ENCODE measurements at regions not wholly inside any gene's neighbourhood (a gene's known extent, or its start where the extent isn't known, plus 50 kb on each side); places are given as distances from the start of the nearest gene placed in this dataset.

- Mint-ChIP-seq H3K4me3 (ENCODE audit: unreplicated experiment) (no peak overlapping the region), H3K27ac (ENCODE audit: unreplicated experiment) (no peak overlapping the region), H3K9me3 (ENCODE audit: unreplicated experiment) (no peaks in the 10 kb centered on the region)
These were observed 245.8 kb upstream of the MAP3K1 start for GRCh38 chr5:56569566-56569965.

GRCh38 chr5:56569076-56569475, 246.3 kb upstream of the MAP3K1 start:
- DNase-seq = no peak
- Mint-ChIP-seq H3K27ac (ENCODE audit: unreplicated experiment) (no peak overlapping the region), H3K4me1 (ENCODE audit: low read depth, unreplicated experiment) (peaks cover 6% of the 10 kb centered on the region), H3K27me3 (ENCODE audit: unreplicated experiment) (peaks cover 1% of the 10 kb centered on the region), H3K36me3 (ENCODE audit: unreplicated experiment) (peaks cover 5% of the 10 kb centered on the region), H3K9me3 (ENCODE audit: unreplicated experiment) (no peaks in the 10 kb centered on the region), H3K4me3 (ENCODE audit: unreplicated experiment) (no peak overlapping the region)
- TF ChIP-seq CTCF (IDR thresholded peaks at IDR 0.05; ENCODE audit: partially characterized antibody, unreplicated experiment) = no peak

More at GRCh38 chr5:56569566-56569965, 245.8 kb upstream of the MAP3K1 start:
- TF ChIP-seq CTCF (IDR thresholded peaks at IDR 0.05; ENCODE audit: partially characterized antibody, unreplicated experiment) = no peak
- DNase-seq = no peak
- H3K4me1 Mint-ChIP-seq (ENCODE audit: low read depth, unreplicated experiment) = peaks cover 6% of the 10 kb centered on the region
- H3K27me3 Mint-ChIP-seq (ENCODE audit: unreplicated experiment) = peaks cover 1% of the 10 kb centered on the region
- peaks cover 6% of the 10 kb centered on the region for H3K36me3 Mint-ChIP-seq (ENCODE audit: unreplicated experiment)

- Mint-ChIP-seq H3K4me3 (ENCODE audit: unreplicated experiment) (no peak overlapping the region), H3K36me3 (ENCODE audit: unreplicated experiment) (no peaks in the 10 kb centered on the region), H3K27ac (ENCODE audit: unreplicated experiment) (no peak overlapping the region), H3K27me3 (ENCODE audit: unreplicated experiment) (peaks cover 1% of the 10 kb centered on the region), H3K9me3 (ENCODE audit: unreplicated experiment) (no peaks in the 10 kb centered on the region), H3K4me1 (ENCODE audit: low read depth, unreplicated experiment) (peaks cover 6% of the 10 kb centered on the region)
- TF ChIP-seq CTCF (IDR thresholded peaks at IDR 0.05; ENCODE audit: partially characterized antibody, unreplicated experiment) = no peak
- DNase-seq = no peak
These were observed 248.1 kb upstream of the MAP3K1 start for GRCh38 chr5:56567278-56567677.

GRCh38 chr5:56566374-56567249, 248.7 kb upstream of the MAP3K1 start:
- TF ChIP-seq CTCF (IDR thresholded peaks at IDR 0.05; ENCODE audit: partially characterized antibody, unreplicated experiment) = no peak
- no peak for DNase-seq
- Mint-ChIP-seq H3K4me1 (ENCODE audit: low read depth, unreplicated experiment) (peaks cover 6% of the 10 kb centered on the region), H3K9me3 (ENCODE audit: unreplicated experiment) (no peaks in the 10 kb centered on the region), H3K4me3 (ENCODE audit: unreplicated experiment) (no peak overlapping the region), H3K27ac (ENCODE audit: unreplicated experiment) (no peak overlapping the region), H3K27me3 (ENCODE audit: unreplicated experiment) (peaks cover 1% of the 10 kb centered on the region), H3K36me3 (ENCODE audit: unreplicated experiment) (no peaks in the 10 kb centered on the region)

- H3K4me1 Mint-ChIP-seq (ENCODE audit: low read depth, unreplicated experiment) = peaks cover 6% of the 10 kb centered on the region
- H3K27me3 Mint-ChIP-seq (ENCODE audit: unreplicated experiment) = peaks cover 1% of the 10 kb centered on the region
- H3K4me3 Mint-ChIP-seq (ENCODE audit: unreplicated experiment) = no peak overlapping the region
- no peaks in the 10 kb centered on the region for H3K36me3 Mint-ChIP-seq (ENCODE audit: unreplicated experiment)
- no peak for TF ChIP-seq CTCF (IDR thresholded peaks at IDR 0.05; ENCODE audit: partially characterized antibody, unreplicated experiment)
- no peak for DNase-seq
- no peaks in the 10 kb centered on the region for H3K9me3 Mint-ChIP-seq (ENCODE audit: unreplicated experiment)
- H3K27ac Mint-ChIP-seq (ENCODE audit: unreplicated experiment) = no peak overlapping the region
These were observed 249.7 kb upstream of the MAP3K1 start for GRCh38 chr5:56565644-56566043.

Measured in glutamatergic neuron (in vitro differentiated cells).